Esophagus muscularis mucosa (tissue), 3 donors: ENCODE measurements at regions not wholly inside any gene's neighbourhood (a gene's known extent, or its start where the extent isn't known, plus 50 kb on each side); places are given as distances from the start of the nearest gene placed in this dataset.

Source experiments
- POLR2A ChIP-seq: fragments of 450-650 bp; IDR thresholded peaks from one replicate; pipeline ENCODE4 v1.6.1; 2017; ENCODE audit warnings: antibody characterized with exemption, moderate library complexity, mild to moderate bottlenecking, low read depth
- POLR2AphosphoS5 ChIP-seq, 2 donors: sonication (generic); formaldehyde crosslinking; IDR thresholded peaks; one replicate each; pipeline ENCODE4 v1.6.1; 2017; ENCODE audit warnings: antibody characterized with exemption in 2 of 2
- TF ChIP-seq, protein P1 (sequence below), 3 experiments: fragments of 200-600 bp in 2 of 3; fragments of 450-650 bp in 1 of 3; sonication (generic) in 2 of 3; IDR thresholded peaks; one replicate each; pipeline ENCODE4 v1.5.1; 2017 to 2019; ENCODE audit warnings: antibody characterized with exemption in 3 of 3, mild to moderate bottlenecking in 2 of 3, moderate library complexity in 1 of 3

DNA sequence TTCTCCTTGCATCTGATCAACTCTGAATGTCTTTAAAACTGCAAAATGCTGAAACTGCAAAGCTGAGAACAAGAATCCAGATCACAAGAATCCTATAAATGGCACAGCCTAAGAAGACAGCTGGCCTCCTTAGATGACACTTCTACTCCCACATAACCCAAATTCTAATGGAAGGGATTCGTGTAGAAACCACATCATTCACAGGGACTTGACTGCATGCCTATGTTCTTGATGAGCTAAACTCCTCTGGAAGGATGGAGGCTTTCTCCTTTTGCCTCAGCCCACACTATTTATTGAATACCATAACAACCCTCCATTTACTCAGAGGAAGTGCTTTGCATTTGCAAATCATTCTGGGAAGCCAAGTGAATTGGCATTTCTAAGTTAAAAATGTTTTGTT lies 252.5 kb upstream of the VWC2 start:
- TF ChIP-seq, protein P1, sequence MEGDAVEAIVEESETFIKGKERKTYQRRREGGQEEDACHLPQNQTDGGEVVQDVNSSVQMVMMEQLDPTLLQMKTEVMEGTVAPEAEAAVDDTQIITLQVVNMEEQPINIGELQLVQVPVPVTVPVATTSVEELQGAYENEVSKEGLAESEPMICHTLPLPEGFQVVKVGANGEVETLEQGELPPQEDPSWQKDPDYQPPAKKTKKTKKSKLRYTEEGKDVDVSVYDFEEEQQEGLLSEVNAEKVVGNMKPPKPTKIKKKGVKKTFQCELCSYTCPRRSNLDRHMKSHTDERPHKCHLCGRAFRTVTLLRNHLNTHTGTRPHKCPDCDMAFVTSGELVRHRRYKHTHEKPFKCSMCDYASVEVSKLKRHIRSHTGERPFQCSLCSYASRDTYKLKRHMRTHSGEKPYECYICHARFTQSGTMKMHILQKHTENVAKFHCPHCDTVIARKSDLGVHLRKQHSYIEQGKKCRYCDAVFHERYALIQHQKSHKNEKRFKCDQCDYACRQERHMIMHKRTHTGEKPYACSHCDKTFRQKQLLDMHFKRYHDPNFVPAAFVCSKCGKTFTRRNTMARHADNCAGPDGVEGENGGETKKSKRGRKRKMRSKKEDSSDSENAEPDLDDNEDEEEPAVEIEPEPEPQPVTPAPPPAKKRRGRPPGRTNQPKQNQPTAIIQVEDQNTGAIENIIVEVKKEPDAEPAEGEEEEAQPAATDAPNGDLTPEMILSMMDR (IDR thresholded peaks at IDR 0.05): no peak
- no peak for TF ChIP-seq POLR2AphosphoS5 (IDR thresholded peaks at IDR 0.05)
- no peak for TF ChIP-seq POLR2A
